NB4 (cell line): ENCODE measurements at regions not wholly inside any gene's neighbourhood (a gene's known extent, or its start where the extent isn't known, plus 50 kb on each side); places are given as distances from the start of the nearest gene placed in this dataset.

Experiments used
- DNase-seq: peaks from one replicate; pipeline ENCODE4 v3.0.0; 2010; ENCODE audit warnings: low read depth
- H3K4me3 ChIP-seq: one replicate; pipeline ENCODE4 v1.5.1; 2011; ENCODE audit warnings: mild to moderate bottlenecking, low read depth, low read length, moderate library complexity
- MAX ChIP-seq: IDR thresholded peaks from 2 replicates; pipeline ENCODE4 v1.6.1; 2011; ENCODE audit warnings: low read depth, low read length
- MYC ChIP-seq: IDR thresholded peaks from 2 replicates; pipeline ENCODE4 v1.6.1; 2011; ENCODE audit warnings: low read depth, low read length
- POLR2A ChIP-seq: IDR thresholded peaks from 2 replicates; pipeline ENCODE4 v1.6.1; 2011; ENCODE audit warnings: mild to moderate bottlenecking; ENCODE audit not compliant: insufficient read length; ENCODE audit errors: extremely low read depth
- TF ChIP-seq, protein P1 (sequence below): IDR thresholded peaks from one replicate; pipeline ENCODE4 v1.5.1; 2012; ENCODE audit warnings: low read depth, low read length

DNA sequence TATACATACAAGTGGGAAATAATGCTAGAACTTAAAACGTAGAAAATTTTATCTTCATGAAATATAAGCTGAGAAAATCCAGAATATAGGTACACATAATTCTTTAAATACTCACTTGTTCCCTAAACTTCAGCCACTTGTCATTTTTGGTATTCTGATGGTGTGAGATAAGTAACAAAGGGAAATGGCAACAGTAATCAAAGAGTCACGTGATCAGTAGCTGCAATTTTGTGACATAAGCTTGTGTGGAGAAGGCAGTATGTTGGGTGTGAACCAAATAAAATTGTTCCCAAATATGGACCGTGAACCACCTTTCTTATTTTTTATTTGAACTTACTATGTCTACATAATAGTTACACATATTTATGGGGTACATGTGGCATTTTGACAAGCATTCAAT is 650.3 kb upstream of the ADARB2 start:
- no peak for TF ChIP-seq MAX
- no peak for TF ChIP-seq POLR2A
- TF ChIP-seq, protein P1, sequence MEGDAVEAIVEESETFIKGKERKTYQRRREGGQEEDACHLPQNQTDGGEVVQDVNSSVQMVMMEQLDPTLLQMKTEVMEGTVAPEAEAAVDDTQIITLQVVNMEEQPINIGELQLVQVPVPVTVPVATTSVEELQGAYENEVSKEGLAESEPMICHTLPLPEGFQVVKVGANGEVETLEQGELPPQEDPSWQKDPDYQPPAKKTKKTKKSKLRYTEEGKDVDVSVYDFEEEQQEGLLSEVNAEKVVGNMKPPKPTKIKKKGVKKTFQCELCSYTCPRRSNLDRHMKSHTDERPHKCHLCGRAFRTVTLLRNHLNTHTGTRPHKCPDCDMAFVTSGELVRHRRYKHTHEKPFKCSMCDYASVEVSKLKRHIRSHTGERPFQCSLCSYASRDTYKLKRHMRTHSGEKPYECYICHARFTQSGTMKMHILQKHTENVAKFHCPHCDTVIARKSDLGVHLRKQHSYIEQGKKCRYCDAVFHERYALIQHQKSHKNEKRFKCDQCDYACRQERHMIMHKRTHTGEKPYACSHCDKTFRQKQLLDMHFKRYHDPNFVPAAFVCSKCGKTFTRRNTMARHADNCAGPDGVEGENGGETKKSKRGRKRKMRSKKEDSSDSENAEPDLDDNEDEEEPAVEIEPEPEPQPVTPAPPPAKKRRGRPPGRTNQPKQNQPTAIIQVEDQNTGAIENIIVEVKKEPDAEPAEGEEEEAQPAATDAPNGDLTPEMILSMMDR: no peak
- TF ChIP-seq MYC: no peak
- no peak overlapping the region for H3K4me3 ChIP-seq
- no peak for DNase-seq

GRCh38 chr10:2387261-2387660 is 649.9 kb upstream of the ADARB2 start:
- no peak overlapping the region for H3K4me3 ChIP-seq
- no peak for DNase-seq
- TF ChIP-seq MYC (no peak), POLR2A (no peak), MAX (no peak)
- TF ChIP-seq, protein P1: no peak

DNA sequence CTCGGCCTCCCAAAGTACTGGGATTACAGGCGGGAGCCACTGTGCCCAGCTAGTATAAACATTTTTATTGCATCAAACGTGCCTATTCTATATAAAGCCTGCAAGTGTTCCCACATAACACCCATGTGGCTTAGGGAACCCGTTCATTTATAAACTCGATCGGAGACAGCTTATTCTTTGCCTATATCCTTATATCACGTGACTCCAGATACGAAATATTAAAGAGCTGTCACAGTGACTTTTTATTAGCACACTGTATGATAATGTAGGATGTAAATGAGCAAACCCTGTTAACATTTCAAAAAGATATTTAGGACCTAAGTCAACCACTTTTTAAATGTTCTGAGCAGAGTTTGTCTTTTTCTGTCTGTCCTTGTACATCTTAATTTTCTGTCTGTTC is 642.9 kb upstream of the ADARB2 start:
- no peak for DNase-seq
- TF ChIP-seq, protein P1: no peak
- no peak for TF ChIP-seq MYC
- no peak for TF ChIP-seq MAX
- TF ChIP-seq POLR2A: no peak
- H3K4me3 ChIP-seq: no peak overlapping the region

- no peak overlapping the region for H3K4me3 ChIP-seq
- TF ChIP-seq, protein P1: no peak
- TF ChIP-seq POLR2A: no peak
- no peak for TF ChIP-seq MYC
- no peak for TF ChIP-seq MAX
- no peak for DNase-seq
Measured at GRCh38 chr10:2367083-2367482, 629.8 kb upstream of the ADARB2 start.

DNA sequence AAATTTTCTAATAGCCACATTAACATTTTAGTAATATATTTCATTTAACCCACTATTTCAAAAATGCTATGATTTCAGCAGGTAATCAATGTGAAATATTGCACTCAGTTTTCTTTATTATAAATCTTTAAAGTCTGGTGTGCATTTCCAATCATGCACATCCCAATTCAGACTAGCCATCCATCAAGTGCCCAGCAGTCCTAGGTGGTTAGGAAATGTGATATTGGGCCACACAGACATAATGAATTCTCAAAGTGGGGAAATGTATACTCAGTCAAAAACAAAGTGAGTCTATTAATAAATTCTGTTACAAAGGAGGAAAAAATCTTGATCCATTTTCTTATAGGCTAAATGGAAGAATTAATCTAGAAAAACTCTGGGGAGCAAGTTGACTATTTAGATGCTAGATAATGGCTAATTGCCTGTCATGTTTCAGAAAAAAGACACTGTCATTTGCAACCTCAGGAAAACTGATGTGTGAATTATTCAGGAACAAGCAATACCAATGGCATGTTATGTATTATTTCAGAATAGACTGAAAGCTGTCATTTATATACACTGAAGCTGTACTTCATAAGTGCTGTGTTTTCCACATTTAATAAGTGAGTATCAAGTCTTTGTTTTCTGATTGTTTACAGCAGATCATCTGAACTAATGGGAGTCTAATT is 629.1 kb upstream of the ADARB2 start:
- TF ChIP-seq, protein P1: no peak
- TF ChIP-seq MAX (no peak), MYC (no peak), POLR2A (no peak)
- DNase-seq: no peak

More for the DNA sequence above, 629.1 kb upstream of the ADARB2 start:
- no peak overlapping the region for H3K4me3 ChIP-seq
